Nephron (organoid): ENCODE measurements at regions not wholly inside any gene's neighbourhood (a gene's known extent, or its start where the extent isn't known, plus 50 kb on each side); places are given as distances from the start of the nearest gene placed in this dataset.
"Not testable (repeated sequence)": the region's sequence is repeated elsewhere in the genome, so short reads cannot be mapped to it uniquely, and the experiment has no call there.

Experiments
- H3K27ac Mint-ChIP-seq, 3 experiments: 2 replicates each; pipeline ENCODE4 v1.8.0; 2020; ENCODE audit warnings: mixed read lengths in 3 of 3, mild to moderate bottlenecking in 2 of 3, moderate library complexity in 1 of 3
- H3K27me3 Mint-ChIP-seq: 2 replicates; pipeline ENCODE4 v1.8.0; 2021; ENCODE audit warnings: low read depth, mild to moderate bottlenecking, moderate library complexity, mixed read lengths
- H3K36me3 Mint-ChIP-seq: 2 replicates; pipeline ENCODE4 v1.8.0; 2020; ENCODE audit warnings: low read depth, mixed read lengths
- H3K4me1 Mint-ChIP-seq: 2 replicates; pipeline ENCODE4 v1.8.0; 2020; ENCODE audit warnings: mixed read lengths
- H3K4me3 Mint-ChIP-seq, 3 experiments: 2 replicates each; pipeline ENCODE4 v1.8.0; 2020; ENCODE audit warnings: mild to moderate bottlenecking in 3 of 3, mixed read lengths in 3 of 3, moderate library complexity in 2 of 3
- H3K9me3 Mint-ChIP-seq: 2 replicates; pipeline ENCODE4 v1.8.0; 2020; ENCODE audit warnings: mixed read lengths
- TF ChIP-seq, protein P1 (sequence below), 3 experiments: fragments of 200-600 bp; sonication (generic); IDR thresholded peaks; one replicate each; pipeline ENCODE4 v1.5.0; 2021; ENCODE audit warnings: antibody characterized with exemption in 3 of 3; ENCODE audit not compliant: unreplicated experiment in 3 of 3

DNA sequence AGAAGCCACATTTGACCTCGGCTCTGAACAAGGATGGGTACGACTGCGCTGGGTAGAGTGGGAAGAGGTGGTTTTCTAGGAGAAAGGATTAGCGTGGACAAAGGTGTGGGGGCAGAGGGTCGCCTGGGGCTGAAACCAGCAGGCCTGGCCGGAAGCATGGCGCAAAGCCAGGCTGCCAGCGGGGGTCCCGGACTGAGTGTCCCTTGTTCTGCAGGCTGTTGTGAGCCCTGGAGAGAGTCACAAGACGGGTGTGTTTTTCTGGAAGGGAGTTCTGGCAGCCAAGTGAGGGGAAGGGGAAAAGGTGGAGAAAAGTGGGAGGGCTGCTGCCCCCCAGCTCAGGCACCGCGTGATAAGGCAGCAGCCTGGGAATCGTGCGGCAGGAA lies 98.5 kb upstream of the MEF2A start:
- Mint-ChIP-seq H3K9me3 (peaks cover 26% of the 10 kb centered on the region), H3K27ac (no peak overlapping the region), H3K36me3 (no peaks in the 10 kb centered on the region), H3K27me3 (peaks cover 6% of the 10 kb centered on the region), H3K4me3 (no peak overlapping the region), H3K4me1 (no peaks in the 10 kb centered on the region)
- TF ChIP-seq, protein P1, sequence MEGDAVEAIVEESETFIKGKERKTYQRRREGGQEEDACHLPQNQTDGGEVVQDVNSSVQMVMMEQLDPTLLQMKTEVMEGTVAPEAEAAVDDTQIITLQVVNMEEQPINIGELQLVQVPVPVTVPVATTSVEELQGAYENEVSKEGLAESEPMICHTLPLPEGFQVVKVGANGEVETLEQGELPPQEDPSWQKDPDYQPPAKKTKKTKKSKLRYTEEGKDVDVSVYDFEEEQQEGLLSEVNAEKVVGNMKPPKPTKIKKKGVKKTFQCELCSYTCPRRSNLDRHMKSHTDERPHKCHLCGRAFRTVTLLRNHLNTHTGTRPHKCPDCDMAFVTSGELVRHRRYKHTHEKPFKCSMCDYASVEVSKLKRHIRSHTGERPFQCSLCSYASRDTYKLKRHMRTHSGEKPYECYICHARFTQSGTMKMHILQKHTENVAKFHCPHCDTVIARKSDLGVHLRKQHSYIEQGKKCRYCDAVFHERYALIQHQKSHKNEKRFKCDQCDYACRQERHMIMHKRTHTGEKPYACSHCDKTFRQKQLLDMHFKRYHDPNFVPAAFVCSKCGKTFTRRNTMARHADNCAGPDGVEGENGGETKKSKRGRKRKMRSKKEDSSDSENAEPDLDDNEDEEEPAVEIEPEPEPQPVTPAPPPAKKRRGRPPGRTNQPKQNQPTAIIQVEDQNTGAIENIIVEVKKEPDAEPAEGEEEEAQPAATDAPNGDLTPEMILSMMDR (IDR thresholded peaks at IDR 0.05; ENCODE audit: unreplicated experiment in 3 of 3): no peak

DNA sequence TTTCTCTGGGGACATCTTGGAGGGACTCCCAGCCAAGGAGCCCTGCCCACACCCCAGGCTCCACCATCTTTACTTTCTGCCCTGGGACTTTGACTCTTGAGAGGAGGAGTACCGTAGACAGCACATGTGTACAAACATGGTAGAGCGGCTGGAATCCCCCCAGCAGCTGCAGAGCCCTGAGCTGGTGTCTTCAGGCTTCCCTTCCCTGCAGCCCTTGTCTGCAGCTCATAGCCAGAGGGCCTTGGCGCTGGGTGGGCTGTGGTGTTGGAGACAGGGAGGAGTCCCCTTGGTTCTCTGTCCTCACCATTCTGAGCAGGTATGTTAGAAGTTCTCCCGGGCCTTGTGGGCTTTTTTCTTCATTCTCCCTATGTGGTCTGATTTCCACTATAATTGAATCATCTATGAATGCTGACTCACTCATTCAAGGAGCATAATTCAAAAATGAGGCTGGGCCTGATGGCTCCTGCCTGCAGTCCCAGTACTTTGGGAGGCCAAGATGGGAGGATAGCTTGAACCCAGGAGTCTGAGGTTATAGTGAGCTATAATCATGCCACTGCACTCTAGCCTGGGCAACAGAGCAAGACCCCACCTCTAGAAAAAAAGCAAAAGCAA lies 97.8 kb upstream of the MEF2A start:
- Mint-ChIP-seq H3K27ac (no peak overlapping the region), H3K9me3 (peaks cover 20% of the 10 kb centered on the region), H3K36me3 (no peaks in the 10 kb centered on the region), H3K4me1 (no peaks in the 10 kb centered on the region), H3K4me3 (no peak overlapping the region), H3K27me3 (peaks cover 9% of the 10 kb centered on the region)
- TF ChIP-seq, protein P1 (IDR thresholded peaks at IDR 0.05; ENCODE audit: unreplicated experiment in 3 of 3): no peak

DNA sequence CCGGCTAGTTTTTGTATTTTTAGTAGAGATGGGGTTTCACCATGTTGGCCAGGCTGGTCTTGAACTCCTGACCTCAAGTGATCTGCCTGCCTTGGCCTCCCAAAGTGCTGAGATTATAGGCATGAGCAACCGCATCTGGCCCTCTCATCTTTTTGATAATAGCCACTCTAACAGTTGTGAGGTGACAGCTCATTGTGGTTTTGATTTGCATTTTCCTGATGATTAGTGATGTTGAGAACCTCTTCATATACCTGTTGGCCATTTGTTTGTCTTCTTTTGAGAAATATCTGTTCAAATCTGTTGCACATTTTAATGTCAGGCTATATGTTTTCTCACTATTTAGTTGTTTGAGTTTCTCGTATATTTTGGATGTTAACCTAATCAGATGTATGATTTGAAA lies 95.6 kb upstream of the MEF2A start:
- H3K36me3 Mint-ChIP-seq, H3K9me3 Mint-ChIP-seq, H3K27ac Mint-ChIP-seq, H3K4me3 Mint-ChIP-seq, H3K27me3 Mint-ChIP-seq: not testable (repeated sequence)
- peaks cover 20% of the 10 kb centered on the region for H3K4me1 Mint-ChIP-seq

- TF ChIP-seq, protein P1 (IDR thresholded peaks at IDR 0.05; ENCODE audit: unreplicated experiment in 3 of 3): no peak
- peaks cover 4% of the 10 kb centered on the region for H3K27me3 Mint-ChIP-seq
- no peaks in the 10 kb centered on the region for H3K9me3 Mint-ChIP-seq
- H3K4me1 Mint-ChIP-seq: peaks cover 33% of the 10 kb centered on the region
- H3K27ac Mint-ChIP-seq: no peak overlapping the region
- no peak overlapping the region for H3K4me3 Mint-ChIP-seq
- no peaks in the 10 kb centered on the region for H3K36me3 Mint-ChIP-seq
Observed at GRCh38 chr15:99472416-99473145, 93.2 kb upstream of the MEF2A start.

GRCh38 chr15:99473981-99474906 lies 91.5 kb upstream of the MEF2A start:
- Mint-ChIP-seq H3K4me3 (peak overlapping the region in 2 of 3 experiments; percentile 28 to 34), H3K27ac (peak overlapping the region; percentile 87 to 92 (median 89)), H3K36me3 (no peaks in the 10 kb centered on the region), H3K4me1 (peaks cover 45% of the 10 kb centered on the region), H3K9me3 (no peaks in the 10 kb centered on the region), H3K27me3 (peaks cover 4% of the 10 kb centered on the region)
- TF ChIP-seq, protein P1 (IDR thresholded peaks at IDR 0.05; ENCODE audit: unreplicated experiment in 3 of 3): no peak
